ENCODE measurements at regions not wholly inside any gene's neighbourhood (a gene's known extent, or its start where the extent isn't known, plus 50 kb on each side); places are given as distances from the start of the nearest gene placed in this dataset.

DNA sequence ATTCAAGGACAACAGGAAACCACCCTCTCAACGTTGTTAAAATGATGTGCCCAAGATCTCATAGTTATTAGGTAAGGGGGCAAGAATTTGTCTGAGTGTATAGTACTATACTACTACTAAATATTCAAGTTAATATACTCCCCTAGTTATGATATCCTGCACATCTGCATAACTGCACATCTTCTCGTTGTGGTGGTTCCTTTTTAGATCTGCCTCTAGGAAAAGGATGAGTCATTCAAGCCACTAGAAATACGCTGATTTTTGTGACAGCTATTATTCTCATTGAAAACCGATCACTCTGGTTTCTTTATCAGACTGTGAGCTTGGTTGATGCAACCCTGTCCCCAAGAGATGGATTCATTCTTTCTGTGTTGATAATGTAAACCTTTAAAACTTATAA is 1067.0 kb upstream of the FANCL start:
- Histone ChIP-seq H3K27ac (ENCODE audit: low read depth, low read length) (no peak overlapping the region), H3K4me3 (ENCODE audit: insufficient read depth, low read length) (no peak overlapping the region), H2AFZ (ENCODE audit: low read length) (no peak overlapping the region), H4K20me1 (ENCODE audit: insufficient read depth, low read length) (no peaks in the 10 kb centered on the region), H3K9me3 (ENCODE audit: low read depth, low read length) (no peaks in the 10 kb centered on the region), H3K27me3 (ENCODE audit: insufficient read depth, low read length) (no peaks in the 10 kb centered on the region), H3K4me1 (ENCODE audit: insufficient read depth, low read length) (no peaks in the 10 kb centered on the region), H3K4me2 (ENCODE audit: insufficient read depth, low read length) (no peak overlapping the region), H3K79me2 (ENCODE audit: insufficient read depth, low read length) (no peaks in the 10 kb centered on the region), H3K36me3 (ENCODE audit: insufficient read depth, low read length) (no peaks in the 10 kb centered on the region)
- TF ChIP-seq CTCF (IDR thresholded peaks at IDR 0.05; ENCODE audit: extremely low read depth, low read depth, low read length) = no peak
- no peak for DNase-seq (ENCODE audit: insufficient read length, low spot score, missing footprints)

DNA sequence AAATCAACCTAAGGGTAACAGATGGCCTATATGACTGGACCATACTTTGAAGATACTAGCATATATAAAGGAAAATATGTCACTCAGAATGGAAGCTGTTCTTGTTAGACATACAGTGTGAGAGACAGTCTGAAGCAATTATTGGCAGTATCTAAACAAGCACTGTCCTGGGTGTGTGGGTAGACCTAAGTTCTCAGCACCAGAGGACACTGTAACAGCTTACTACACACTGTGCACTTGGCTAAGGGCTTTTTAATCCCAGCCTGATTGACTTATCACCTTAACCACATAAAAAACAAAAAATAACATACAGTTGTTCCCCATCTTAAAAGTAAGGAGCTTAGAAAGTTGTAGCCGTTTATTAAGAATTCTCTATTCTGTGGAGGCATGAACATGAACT is 1066.1 kb upstream of the FANCL start:
- TF ChIP-seq CTCF (IDR thresholded peaks at IDR 0.05; ENCODE audit: extremely low read depth, low read depth, low read length) = no peak

DNA sequence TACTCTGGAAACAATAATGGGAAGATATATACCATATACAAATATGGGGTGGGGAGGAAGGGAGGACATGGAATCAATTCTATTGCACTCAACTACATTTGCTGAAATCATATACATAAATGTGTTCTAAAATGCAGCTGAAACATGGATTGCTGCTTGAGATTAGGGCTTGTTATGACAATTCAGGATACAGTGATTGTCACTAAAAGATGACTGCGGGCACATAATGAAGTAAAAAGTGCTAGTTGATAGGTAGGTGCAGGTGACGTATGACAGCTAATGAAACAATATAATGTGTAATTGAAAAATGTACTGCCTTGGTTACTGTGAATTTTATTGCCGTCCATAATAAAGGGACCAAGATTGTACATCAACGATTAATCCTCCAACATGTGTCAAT is 1062.1 kb upstream of the FANCL start:
- TF ChIP-seq CTCF (IDR thresholded peaks at IDR 0.05; ENCODE audit: extremely low read depth, low read depth, low read length) = no peak
- no peaks in the 10 kb centered on the region for H3K79me2 ChIP-seq (ENCODE audit: insufficient read depth, low read length)
- no peaks in the 10 kb centered on the region for H3K4me1 ChIP-seq (ENCODE audit: insufficient read depth, low read length)
- no peak overlapping the region for H3K4me3 ChIP-seq (ENCODE audit: insufficient read depth, low read length)
- H3K9me3 ChIP-seq (ENCODE audit: low read depth, low read length) = no peaks in the 10 kb centered on the region
- no peak overlapping the region for H3K4me2 ChIP-seq (ENCODE audit: insufficient read depth, low read length)
- H2AFZ ChIP-seq (ENCODE audit: low read length) = no peak overlapping the region
- H4K20me1 ChIP-seq (ENCODE audit: insufficient read depth, low read length) = no peaks in the 10 kb centered on the region
- no peaks in the 10 kb centered on the region for H3K27me3 ChIP-seq (ENCODE audit: insufficient read depth, low read length)
- DNase-seq (ENCODE audit: insufficient read length, low spot score, missing footprints) = no peak
- no peaks in the 10 kb centered on the region for H3K36me3 ChIP-seq (ENCODE audit: insufficient read depth, low read length)
- H3K27ac ChIP-seq (ENCODE audit: low read depth, low read length) = no peak overlapping the region

More for the DNA sequence above, 1066.1 kb upstream of the FANCL start:
- H3K9me3 ChIP-seq (ENCODE audit: low read depth, low read length) = no peaks in the 10 kb centered on the region
- H3K4me1 ChIP-seq (ENCODE audit: insufficient read depth, low read length) = no peaks in the 10 kb centered on the region
- H3K79me2 ChIP-seq (ENCODE audit: insufficient read depth, low read length) = no peaks in the 10 kb centered on the region
- H4K20me1 ChIP-seq (ENCODE audit: insufficient read depth, low read length) = no peaks in the 10 kb centered on the region
- H2AFZ ChIP-seq (ENCODE audit: low read length) = no peak overlapping the region
- H3K27me3 ChIP-seq (ENCODE audit: insufficient read depth, low read length) = no peaks in the 10 kb centered on the region
- H3K4me2 ChIP-seq (ENCODE audit: insufficient read depth, low read length) = no peak overlapping the region
- no peak overlapping the region for H3K27ac ChIP-seq (ENCODE audit: low read depth, low read length)
- DNase-seq (ENCODE audit: insufficient read length, low spot score, missing footprints) = no peak
- H3K36me3 ChIP-seq (ENCODE audit: insufficient read depth, low read length) = no peaks in the 10 kb centered on the region
- no peak overlapping the region for H3K4me3 ChIP-seq (ENCODE audit: insufficient read depth, low read length)

DNA sequence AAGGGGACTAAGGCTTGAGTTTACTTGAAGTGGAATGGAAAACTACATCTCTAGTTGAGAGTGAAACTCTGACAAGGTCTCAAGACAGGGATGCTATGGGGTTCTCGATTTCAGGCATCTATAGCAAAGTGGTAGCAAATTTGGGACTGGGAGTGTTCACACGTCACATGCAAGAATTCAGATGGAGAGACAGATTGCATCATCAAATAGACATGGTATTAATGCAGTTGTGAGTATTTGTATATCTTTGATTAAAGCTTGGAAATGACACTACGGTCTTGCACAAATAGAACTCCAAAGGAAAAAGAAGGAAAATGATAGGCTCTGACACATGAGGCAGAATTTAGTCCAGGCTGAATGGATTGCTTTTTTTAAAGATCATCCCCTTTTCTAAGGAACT is 1061.6 kb upstream of the FANCL start:
- Histone ChIP-seq H2AFZ (ENCODE audit: low read length) (no peak overlapping the region), H4K20me1 (ENCODE audit: insufficient read depth, low read length) (no peaks in the 10 kb centered on the region), H3K4me2 (ENCODE audit: insufficient read depth, low read length) (no peak overlapping the region)

More for the DNA sequence above, 1061.6 kb upstream of the FANCL start:
- H3K4me1 ChIP-seq (ENCODE audit: insufficient read depth, low read length) = no peaks in the 10 kb centered on the region
- no peak for TF ChIP-seq CTCF (IDR thresholded peaks at IDR 0.05; ENCODE audit: extremely low read depth, low read depth, low read length)
- no peaks in the 10 kb centered on the region for H3K9me3 ChIP-seq (ENCODE audit: low read depth, low read length)
- no peaks in the 10 kb centered on the region for H3K79me2 ChIP-seq (ENCODE audit: insufficient read depth, low read length)
- H3K4me3 ChIP-seq (ENCODE audit: insufficient read depth, low read length) = no peak overlapping the region
- H3K27ac ChIP-seq (ENCODE audit: low read depth, low read length) = no peak overlapping the region
- no peaks in the 10 kb centered on the region for H3K36me3 ChIP-seq (ENCODE audit: insufficient read depth, low read length)
- no peaks in the 10 kb centered on the region for H3K27me3 ChIP-seq (ENCODE audit: insufficient read depth, low read length)
- no peak for DNase-seq (ENCODE audit: insufficient read length, low spot score, missing footprints)

Measured in osteoblast (primary cell).